ENCODE measurements at regions not wholly inside any gene's neighbourhood (a gene's known extent, or its start where the extent isn't known, plus 50 kb on each side); places are given as distances from the start of the nearest gene placed in this dataset.
"Not testable (repeated sequence)": the region's sequence is repeated elsewhere in the genome, so short reads cannot be mapped to it uniquely, and the experiment has no call there.

DNA sequence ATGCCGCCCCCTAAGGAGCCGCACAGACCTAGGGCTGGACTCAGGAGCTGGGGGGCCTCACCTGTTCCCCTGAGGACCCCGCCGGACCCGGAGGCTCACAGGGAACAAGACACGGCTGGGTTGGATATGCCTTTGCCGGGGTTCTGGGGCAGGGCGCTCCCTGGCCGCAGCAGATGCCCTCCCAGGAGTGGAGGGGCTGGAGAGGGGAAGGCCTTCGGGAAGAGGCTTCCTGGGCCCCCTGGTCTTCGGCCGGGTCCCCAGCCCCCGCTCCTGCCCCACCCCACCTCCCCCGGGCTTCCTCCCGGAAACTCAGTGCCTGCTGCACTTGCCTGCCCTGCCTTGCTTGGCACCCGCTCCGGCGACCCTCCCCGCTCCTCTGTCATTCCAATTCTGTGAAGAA, 91.6 kb downstream of the LACC1 start:
- TF ChIP-seq, protein P1, sequence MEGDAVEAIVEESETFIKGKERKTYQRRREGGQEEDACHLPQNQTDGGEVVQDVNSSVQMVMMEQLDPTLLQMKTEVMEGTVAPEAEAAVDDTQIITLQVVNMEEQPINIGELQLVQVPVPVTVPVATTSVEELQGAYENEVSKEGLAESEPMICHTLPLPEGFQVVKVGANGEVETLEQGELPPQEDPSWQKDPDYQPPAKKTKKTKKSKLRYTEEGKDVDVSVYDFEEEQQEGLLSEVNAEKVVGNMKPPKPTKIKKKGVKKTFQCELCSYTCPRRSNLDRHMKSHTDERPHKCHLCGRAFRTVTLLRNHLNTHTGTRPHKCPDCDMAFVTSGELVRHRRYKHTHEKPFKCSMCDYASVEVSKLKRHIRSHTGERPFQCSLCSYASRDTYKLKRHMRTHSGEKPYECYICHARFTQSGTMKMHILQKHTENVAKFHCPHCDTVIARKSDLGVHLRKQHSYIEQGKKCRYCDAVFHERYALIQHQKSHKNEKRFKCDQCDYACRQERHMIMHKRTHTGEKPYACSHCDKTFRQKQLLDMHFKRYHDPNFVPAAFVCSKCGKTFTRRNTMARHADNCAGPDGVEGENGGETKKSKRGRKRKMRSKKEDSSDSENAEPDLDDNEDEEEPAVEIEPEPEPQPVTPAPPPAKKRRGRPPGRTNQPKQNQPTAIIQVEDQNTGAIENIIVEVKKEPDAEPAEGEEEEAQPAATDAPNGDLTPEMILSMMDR (IDR thresholded peaks at IDR 0.05): not testable (repeated sequence)
- TF ChIP-seq POLR2A, POLR2AphosphoS5 (IDR thresholded peaks at IDR 0.05): not testable (repeated sequence)

All from suprapubic skin (tissue), 4 donors.